HG03460 (cell line): ENCODE measurements at regions not wholly inside any gene's neighbourhood (a gene's known extent, or its start where the extent isn't known, plus 50 kb on each side); places are given as distances from the start of the nearest gene placed in this dataset.
A peak's percentile ranks its signal among the peaks of the same experiment; 100 is the strongest.

ENCODE experiments used
- ATAC-seq: cut with Tn5 transposase; IDR thresholded peaks from one replicate; pipeline ENCODE4 v1.9.1; 2021; ENCODE audit not compliant: unreplicated experiment

DNA sequence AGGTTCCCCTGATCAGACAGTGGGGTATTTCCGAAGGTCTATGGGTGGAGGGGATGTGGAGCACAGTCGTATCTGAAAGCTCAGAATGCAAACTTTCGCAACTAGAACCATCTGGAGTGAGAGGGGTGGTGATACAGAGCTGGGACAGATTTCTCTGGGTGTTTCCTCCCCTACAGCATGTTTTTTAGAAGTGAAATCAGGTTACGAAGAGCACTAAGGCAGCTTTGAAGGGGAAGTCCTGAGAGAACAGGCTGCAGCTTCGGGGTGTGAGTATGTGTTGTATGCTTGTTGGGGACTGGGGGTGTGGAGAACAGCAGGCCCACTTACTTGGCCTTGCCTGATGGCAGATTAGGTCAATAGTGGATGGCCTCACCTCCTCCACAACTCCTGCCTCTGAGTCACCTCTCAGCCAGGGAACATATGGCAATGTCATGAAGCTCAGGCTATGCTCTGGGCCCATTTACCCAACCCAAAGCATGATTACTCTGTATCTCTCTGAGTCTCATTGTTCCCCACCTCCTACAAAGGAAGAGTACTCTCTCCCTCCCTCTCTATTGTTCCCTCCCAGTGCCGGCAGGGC is 107.2 kb upstream of the RASGRP1 start:
- peak; percentile 49 for ATAC-seq

DNA sequence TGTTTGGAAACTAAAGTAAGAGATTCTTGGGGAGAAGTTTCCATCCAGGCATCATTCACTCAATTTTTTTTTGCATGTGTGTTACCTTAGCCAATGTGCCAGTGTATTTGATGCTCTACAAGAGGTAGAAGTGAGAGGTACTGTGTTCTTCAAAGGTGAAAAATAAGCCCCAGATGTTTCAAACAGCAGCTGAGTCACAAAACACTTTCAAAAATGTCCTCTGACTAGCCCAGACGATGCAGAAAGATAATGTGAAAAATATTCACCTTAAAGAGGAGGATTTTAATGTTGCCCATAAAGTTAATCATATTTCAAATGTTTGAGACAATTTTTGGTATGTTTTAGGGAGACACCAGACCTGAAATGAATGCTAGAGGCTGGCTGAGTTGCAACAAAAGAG is 107.7 kb upstream of the RASGRP1 start:
- ATAC-seq = no peak

DNA sequence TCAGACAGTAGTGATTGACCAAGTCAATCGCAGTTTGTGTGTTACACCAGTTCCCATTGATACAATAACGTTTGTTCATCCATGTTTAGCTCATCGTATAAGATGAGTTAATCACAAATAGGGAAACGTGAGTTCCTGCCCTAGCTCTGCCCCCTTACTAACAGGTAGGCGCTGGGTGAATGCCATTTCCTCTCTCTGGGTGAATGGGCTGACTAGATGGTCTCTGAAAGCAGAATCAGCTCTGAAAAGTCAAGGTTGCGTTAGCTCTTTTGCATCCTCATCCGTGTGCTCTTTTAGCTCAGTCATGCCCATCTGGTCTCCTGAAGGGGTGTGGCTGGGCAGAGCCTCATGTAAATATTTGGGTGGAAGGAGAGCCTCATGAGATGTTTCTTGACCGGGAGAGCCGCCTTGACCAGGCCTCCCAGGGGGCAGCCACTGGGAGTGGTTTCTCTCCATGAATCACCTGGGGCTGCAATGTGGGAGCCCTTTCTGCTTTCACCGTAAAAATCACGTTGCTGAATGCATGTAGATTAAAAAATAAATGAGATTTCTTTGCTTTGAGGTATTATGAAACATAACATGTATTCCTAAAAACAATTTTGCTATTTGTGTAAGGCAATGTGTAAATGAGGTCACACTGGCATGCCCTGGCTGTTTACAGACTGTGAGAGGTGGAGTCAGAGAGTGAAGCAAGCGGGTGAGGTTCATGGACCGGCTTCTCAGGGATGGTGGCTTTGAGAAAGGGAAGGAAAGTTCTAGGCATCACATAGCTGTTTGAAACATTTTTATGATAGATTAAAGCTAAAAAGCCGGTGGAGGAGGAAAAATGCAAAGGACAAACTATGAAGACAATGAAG is 108.4 kb upstream of the RASGRP1 start:
- ATAC-seq = peak; percentile 50

DNA sequence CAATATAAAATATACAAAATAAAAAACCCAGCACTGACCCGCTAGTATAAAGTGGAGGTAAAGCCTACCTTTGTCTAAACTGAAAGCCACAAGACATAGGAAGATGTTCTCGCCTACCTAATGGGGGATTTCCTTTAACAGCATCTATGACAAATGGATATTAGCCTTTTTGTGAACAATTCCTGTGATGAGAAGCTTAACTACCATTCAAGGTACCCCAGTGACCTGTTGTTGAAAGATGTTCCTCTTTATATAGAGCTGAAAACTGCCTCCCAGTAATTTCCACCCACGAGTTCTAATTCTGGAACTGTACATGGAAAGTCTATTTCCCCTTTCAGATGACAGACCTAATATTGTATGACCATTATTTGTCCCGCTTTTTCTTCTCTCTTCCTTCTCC is 109.8 kb upstream of the RASGRP1 start:
- ATAC-seq = no peak

DNA sequence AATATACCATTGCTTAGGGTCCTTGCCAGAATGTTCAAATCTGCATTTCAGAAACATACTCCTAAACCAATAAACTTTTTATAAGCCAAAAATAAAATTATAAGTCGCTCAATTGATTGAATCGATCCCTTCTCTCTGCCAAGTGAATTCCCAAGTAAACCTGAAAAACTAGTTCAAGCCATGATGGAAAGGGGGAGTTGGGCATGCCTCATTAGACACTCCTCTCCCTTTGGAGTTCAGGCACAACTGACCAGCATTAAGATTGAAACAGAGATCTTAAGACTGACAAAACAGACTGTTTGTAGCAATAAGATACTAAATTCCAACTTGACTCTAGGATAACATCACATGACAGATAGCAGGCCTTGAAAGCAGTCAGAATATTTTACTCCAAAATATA is 113.7 kb upstream of the RASGRP1 start:
- no peak for ATAC-seq

DNA sequence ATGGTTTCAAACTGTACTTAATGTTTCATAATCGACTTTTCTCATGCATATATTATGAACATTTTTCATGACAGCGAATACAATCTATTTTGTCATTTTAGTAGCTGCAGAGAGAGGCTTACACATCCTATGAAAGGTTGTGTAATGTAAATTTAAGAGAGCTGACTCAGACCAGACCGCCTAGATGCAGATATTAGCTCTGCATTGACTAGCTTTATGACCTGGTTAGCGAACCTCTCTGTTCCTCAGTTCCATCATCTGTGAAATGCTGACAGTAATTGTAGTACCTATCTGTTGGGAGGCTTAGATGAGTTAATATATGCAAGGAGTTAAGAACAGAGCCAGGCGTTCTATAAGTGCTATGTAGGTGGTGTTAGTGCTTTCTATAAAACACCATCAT is 116.2 kb upstream of the RASGRP1 start:
- ATAC-seq = no peak

DNA sequence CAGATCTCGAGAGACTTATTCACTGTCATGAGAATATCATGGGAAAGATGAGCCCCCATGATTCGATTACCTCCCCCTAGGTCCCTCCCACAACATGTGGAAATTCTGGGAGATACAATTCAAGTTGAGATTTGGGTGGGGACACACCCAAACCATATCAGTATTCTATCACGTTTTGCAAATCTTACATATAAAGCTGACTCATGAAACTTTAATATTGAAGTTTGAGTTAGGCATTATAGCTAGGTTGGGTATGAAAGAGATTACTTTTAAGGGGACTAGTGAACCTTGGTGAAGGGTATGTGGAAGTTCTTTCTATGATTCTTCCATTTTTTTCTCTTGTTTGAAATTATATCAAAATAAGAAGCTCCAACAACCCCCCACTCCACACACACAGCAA is 117.7 kb upstream of the RASGRP1 start:
- no peak for ATAC-seq

DNA sequence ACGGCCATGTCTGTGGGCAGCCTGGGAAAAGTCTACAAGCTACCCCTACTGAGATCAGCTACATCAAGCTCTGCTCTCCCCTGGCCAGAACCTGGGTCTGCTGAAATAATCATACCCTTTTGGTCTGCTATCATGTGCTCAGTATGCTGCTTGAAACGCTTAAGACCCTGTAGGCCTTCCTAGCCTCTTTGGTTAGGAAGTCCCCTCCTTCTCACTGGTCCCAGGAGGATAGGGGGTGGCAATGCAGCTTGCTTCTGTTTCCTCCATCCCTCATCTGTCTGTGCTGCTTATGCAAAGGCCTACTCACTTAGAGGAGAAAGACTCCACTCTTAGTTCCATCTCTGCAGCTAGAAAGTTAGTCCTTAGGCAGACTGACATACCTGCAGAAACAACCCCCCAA is 118.2 kb upstream of the RASGRP1 start:
- no peak for ATAC-seq

DNA sequence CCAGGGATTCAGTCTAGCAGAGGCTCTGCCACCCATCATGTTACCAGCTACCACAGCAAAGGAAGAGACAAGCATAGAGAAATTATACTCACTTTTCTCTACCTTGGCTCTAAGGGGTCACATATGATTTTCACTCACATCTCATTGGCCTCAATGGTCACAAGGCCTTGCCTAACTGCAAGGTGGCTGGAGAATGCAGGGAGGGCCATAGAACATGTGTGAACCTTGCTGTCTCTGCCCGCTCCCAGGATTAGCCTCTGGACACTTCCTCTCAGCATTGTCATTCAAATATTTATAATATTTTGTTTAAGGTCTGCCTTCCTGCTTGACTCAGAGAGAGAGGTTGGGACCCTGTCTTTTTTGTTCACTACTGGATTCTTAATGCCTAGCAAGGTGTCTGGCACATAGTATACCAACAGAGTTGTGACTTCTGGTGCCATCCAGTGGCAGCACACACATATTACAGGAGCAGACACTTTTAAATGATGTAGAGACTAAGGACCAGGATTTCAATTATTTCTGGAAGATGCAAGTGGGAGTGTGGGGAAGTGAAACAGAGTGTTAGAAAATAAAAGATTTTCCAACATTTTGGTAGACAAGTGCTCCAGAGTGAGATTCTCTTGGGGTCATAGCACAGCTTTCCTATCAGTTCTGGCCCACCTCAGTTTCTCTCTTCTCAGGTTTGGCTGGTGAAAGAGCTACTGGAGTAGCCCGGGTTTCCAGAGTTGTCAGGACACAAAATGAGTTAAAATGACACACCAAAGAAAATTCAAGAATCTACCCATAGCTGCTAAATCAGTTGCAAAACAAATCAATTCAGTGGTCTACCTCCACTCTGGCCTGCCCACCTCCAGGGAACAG is 119.0 kb upstream of the RASGRP1 start:
- peak; percentile 79 for ATAC-seq

DNA sequence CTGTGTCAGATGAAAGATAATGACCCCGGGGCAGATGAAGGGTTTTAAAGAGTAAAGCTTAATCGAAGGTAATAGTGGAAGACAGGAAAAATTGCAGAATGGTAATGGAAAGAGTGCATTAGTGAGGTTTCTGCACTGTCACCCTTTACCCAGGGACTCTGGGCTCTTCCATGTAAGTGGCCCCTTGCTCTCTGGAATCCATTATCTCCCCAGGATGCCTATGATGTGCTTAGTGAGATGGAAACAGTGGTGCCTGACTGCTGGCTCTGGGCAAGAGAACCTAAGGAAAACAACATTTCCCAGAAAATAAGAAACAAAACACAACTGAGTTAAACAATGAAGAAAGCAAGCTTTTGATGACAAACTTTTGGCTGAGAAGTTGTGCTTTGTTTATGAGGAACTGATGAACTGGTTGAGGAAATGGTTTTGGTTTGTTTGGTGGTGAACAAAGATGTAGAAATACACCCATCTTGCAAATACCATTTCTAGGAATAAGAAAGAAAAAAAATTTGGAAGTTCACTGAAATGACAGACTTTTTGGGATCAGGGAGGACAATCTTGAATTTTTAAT is 119.9 kb upstream of the RASGRP1 start:
- no peak for ATAC-seq

DNA sequence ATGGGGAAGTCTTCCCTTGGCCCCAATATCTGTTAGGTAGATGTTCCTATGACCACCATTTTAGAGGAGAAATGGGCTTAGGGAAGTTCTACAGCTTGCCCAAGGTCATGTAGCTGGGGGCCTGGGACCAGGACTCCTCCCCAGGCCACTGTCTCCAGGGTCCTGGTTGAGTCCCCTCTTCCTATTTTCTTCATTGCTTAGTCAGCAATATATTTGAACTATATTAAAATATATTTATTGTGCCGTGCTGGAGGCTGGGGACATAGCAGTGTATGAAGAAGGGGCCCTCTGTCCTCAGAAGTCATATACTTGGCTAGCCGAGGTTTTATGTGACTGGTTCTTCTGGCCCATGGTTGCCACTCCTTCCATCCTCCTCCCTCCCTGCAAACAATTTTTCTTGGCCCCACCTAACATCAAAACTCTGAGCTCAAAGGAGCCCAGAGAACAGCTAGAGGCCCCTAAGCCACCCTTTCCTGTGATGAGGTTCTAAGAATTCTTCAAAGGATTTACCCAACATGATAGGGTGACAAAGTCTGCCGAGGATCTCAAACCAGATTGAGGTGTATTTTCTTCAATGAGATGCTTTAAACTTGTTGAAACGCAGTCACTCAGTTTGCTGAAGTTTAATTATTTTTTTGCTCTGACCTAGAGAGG is 121.2 kb upstream of the RASGRP1 start:
- no peak for ATAC-seq

DNA sequence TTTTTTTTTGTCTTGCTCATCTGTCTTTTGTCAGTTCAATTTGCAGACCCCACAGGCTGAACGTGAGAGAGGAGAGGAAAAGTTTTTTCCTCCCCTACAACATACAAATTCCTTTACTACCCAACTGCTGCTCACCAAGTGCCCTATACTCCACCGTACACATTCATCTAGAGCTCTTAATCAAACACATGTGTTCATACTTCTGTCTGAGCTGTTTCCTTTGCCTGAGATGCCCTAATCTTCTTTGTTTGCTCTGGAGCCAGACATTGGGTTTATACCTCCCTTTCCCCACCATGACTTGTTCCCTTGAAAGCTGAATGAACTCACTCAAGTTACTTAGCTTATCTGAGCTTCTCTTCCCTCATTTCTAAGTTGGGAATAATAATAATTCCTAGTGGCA is 122.7 kb upstream of the RASGRP1 start:
- ATAC-seq = no peak

DNA sequence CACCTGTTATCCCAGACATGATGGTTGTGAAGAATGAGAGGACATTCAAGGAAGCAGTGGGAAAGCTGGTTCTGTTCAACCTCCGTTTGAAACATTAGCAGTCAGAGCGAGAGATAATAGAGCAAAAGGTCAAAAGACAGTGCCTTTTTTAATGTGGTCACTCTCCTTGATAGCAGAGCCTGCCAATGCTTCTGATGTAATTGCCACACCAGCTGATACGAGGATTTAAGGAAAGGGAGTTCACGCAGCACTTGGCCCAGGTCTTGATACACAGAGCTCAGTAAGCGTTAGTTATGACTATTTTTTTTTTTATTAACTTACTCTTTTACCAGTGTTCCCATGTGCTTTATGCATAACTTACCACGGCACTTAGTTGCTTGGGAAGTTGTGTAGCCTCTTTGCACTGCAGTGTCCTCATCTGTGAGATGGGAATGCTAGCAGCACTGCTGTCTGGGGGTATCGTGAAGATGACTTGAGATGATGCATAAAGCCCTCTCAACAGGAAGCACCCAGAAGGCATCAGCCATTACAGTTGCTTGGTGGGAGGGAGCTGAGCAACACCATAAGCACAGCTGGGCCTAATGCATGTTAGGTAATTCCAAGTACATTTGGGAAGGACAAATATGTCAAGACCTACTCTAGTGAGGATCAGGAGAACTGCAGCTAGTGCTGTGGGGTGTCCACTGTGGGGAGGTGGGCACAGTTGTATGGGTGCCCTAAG is 123.3 kb upstream of the RASGRP1 start:
- no peak for ATAC-seq

DNA sequence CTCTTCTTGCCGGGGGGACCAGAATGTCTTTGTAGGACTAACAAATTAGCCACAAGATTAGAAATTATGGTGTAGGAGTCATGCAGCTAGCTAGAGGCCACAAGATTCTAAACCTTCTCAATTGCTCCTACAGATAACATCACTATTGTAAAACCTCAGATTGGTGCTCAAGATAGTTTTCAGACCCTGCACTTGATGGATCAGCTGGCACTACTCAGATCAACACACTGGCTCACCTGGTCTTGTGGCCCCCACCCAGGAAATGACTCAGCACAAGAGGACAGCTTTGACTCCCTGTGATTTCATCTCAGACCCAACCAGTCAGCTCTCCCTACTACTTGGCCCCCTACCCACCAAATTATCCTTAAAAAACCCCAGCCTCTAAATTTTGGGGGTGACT is 124.1 kb upstream of the RASGRP1 start:
- no peak for ATAC-seq

DNA sequence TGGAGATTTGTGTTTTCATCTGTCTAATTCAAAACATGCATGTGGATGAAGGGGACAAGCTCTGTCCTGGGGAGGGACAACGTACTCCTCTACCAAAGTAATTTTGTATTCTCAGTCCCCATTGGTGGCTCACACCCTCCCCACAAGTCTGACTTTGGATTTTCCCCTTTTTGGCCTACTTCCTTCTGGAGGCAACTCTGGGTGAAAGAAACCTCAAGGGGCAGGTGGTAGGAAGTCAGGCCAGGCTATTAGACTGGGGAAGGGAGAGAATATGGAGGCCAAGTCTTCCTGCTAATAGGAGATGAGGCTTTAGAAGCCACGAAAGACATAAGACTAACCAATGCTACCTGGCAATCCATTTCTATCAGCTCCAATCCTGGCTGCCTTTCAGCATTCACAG is 124.9 kb upstream of the RASGRP1 start:
- no peak for ATAC-seq

DNA sequence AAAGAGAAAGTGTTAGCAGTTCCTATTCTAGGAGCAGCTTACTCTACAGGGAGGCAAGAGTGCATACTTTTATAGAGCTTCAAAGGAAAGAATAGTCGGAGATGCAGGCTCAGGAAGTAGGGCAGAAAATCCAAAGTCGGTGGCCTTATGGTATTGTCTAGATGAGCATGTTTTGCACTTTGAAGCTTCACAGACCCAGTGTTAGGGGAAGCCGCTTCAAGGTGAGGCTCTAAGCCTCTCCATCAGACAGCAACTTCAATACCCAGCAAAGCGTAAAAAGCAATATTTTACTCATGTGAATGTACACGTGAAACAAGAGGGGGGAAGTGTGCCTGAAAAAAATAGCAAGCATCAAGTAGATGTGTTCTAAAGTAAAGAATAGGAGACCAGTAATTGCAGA is 125.6 kb upstream of the RASGRP1 start:
- no peak for ATAC-seq

DNA sequence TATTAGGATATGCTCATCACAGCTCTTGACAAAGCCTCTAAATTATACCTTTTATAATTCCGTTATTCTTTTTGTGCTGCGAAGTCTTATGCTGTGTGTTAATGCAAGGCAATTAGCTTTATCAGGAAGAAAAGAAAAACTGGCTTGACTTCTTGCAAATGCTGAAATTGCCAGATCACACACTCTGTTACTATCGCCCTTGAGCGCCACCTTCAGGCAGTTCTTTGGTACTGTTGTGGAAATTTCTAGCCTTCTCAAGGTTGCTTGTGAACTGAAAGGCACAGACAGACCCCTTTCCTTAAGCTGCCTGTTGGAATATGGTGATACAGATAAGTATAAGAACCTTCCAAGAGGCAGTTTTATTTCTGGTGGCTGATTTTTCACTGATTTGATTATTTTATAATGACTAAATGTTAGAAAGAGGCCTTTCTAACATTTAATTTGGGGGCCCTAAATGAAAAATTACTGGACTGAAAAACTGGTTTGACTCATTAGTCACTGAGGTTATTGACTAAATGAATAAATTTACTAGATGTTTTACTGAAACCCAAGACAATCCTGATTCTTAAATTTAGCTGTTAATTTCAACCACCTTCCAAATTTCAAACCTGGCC is 126.2 kb upstream of the RASGRP1 start:
- peak; percentile 56 for ATAC-seq

DNA sequence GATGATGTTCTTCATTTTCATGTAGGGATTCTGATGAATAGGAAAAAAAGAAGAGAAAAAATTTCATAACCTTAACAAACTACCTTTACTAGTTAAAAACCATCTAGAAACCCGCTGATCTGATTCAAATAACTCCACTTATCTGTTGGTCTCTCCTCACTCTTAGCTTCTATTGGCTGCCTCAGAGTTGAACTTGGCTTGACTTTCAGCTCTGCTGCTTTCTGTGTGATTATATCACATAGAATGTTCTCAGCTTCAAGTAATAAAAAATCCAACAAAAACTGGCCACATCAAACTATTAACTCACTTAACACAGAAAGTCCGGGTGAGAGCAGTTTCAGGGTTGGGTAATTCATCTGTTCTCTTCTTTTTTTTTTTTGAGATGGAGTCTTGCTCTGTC is 126.8 kb upstream of the RASGRP1 start:
- no peak for ATAC-seq

DNA sequence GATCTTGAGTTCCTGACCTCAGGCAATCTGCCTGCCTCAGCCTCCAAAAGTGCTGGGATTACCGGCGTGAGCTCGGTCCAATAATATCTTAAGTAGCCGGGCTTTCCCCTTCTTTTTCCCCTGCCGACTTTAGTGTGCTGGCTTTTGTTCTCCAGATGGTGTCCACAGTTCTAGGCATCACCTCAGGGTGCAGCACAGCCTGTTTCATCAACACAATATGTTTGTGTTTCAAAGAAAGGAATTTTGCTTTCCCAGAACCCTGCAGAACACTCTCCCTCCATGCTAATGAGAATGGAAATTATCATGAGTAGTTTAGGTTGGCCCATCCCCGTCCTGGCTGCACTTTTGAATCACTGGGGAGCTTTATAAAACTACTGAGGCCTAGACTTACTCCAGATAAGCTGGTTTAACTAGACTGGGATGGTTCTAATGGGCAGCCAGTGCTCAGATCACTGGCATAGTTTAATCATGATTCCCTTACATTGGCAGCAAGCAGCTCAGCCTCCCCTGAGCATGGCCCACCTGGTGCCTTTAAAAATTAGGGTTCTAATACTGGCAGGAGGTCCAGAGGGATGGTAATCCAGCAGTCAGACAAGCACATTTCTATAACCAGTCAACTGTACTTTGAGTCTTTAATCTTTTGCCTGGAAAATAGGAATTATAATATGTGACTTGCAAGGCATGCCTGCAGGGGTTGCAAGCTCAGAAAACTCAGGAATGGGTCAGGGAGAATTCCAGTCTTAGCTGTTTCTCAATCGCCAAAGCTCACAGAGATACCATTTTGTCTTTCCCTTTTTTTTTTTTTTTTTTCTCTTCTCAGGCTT is 127.6 kb upstream of the RASGRP1 start:
- no peak for ATAC-seq
